ENCODE measurements at regions not wholly inside any gene's neighbourhood (a gene's known extent, or its start where the extent isn't known, plus 50 kb on each side); places are given as distances from the start of the nearest gene placed in this dataset.
"Not testable (repeated sequence)": the region's sequence is repeated elsewhere in the genome, so short reads cannot be mapped to it uniquely, and the experiment has no call there.

DNA sequence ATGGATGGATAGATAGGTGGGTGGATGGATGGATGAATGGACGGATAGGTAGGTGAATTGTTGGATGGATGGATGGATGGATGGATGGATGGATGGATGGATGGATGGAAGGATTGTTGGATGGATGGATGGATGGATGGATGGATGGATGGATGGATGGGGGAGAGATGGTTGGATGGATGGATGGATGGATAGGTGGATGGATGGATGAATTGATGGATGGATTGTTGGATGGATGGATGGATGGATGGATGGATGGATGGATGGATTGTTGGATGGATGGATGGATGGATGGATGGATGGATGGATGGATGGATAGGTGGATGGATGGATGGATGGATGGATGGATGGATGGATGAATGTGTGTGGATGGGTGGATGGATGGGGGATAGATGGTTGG, 476.6 kb downstream of the MN1 start:
- TF ChIP-seq, protein P1, sequence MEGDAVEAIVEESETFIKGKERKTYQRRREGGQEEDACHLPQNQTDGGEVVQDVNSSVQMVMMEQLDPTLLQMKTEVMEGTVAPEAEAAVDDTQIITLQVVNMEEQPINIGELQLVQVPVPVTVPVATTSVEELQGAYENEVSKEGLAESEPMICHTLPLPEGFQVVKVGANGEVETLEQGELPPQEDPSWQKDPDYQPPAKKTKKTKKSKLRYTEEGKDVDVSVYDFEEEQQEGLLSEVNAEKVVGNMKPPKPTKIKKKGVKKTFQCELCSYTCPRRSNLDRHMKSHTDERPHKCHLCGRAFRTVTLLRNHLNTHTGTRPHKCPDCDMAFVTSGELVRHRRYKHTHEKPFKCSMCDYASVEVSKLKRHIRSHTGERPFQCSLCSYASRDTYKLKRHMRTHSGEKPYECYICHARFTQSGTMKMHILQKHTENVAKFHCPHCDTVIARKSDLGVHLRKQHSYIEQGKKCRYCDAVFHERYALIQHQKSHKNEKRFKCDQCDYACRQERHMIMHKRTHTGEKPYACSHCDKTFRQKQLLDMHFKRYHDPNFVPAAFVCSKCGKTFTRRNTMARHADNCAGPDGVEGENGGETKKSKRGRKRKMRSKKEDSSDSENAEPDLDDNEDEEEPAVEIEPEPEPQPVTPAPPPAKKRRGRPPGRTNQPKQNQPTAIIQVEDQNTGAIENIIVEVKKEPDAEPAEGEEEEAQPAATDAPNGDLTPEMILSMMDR (IDR thresholded peaks at IDR 0.05; ENCODE audit: low read length) = not testable (repeated sequence)
- not testable (repeated sequence) for TF ChIP-seq EZH2 (optimal IDR thresholded peaks at IDR 0.05; ENCODE audit: low read depth, low read length)

Measured in MM.1S (cell line).